AG10803 (cell line): ENCODE measurements at regions not wholly inside any gene's neighbourhood (a gene's known extent, or its start where the extent isn't known, plus 50 kb on each side); places are given as distances from the start of the nearest gene placed in this dataset.
"Not testable (repeated sequence)": the region's sequence is repeated elsewhere in the genome, so short reads cannot be mapped to it uniquely, and the experiment has no call there.

Experiments used
- DNase-seq: peaks from one replicate; pipeline ENCODE4 v3.0.0; 2010; ENCODE audit warnings: low read depth
- H3K4me3 ChIP-seq: 2 replicates; pipeline ENCODE4 v1.5.1; 2011; ENCODE audit warnings: mild to moderate bottlenecking, low read length, control low read depth
- CTCF ChIP-seq: conservative IDR thresholded peaks from 2 replicates; pipeline ENCODE4 v1.5.1; 2011; ENCODE audit warnings: mild to moderate bottlenecking, low read length, control low read depth, inconsistent platforms

GRCh38 chr16:62816971-62817519 lies 780.8 kb upstream of the CDH8 start:
- DNase-seq = no peak
- H3K4me3 ChIP-seq = no peak overlapping the region

GRCh38 chr16:62814891-62815290 lies 778.7 kb upstream of the CDH8 start:
- no peak for TF ChIP-seq CTCF
- no peak for DNase-seq
- H3K4me3 ChIP-seq = no peak overlapping the region

More at GRCh38 chr16:62816971-62817519, 780.8 kb upstream of the CDH8 start:
- no peak for TF ChIP-seq CTCF

GRCh38 chr16:62805221-62805857 lies 769.1 kb upstream of the CDH8 start:
- DNase-seq = no peak
- TF ChIP-seq CTCF = no peak

GRCh38 chr16:62794724-62795123 lies 758.5 kb upstream of the CDH8 start:
- no peak for TF ChIP-seq CTCF
- DNase-seq = no peak
- no peak overlapping the region for H3K4me3 ChIP-seq

More at GRCh38 chr16:62805221-62805857, 769.1 kb upstream of the CDH8 start:
- H3K4me3 ChIP-seq = no peak overlapping the region

GRCh38 chr16:62780081-62780480 lies 743.8 kb upstream of the CDH8 start:
- not testable (repeated sequence) for H3K4me3 ChIP-seq, DNase-seq

GRCh38 chr16:62764572-62764971 lies 728.3 kb upstream of the CDH8 start:
- no peak overlapping the region for H3K4me3 ChIP-seq
- no peak for TF ChIP-seq CTCF
- DNase-seq = no peak

GRCh38 chr16:62760398-62760797 lies 724.2 kb upstream of the CDH8 start:
- DNase-seq = no peak
- H3K4me3 ChIP-seq = no peak overlapping the region
- no peak for TF ChIP-seq CTCF
